Gastroesophageal sphincter (tissue), 3 donors: ENCODE measurements at regions not wholly inside any gene's neighbourhood (a gene's known extent, or its start where the extent isn't known, plus 50 kb on each side); places are given as distances from the start of the nearest gene placed in this dataset.

Experiments
- POLR2A ChIP-seq, 2 donors: fragments of 450-650 bp; IDR thresholded peaks; one replicate each; pipeline ENCODE4 v1.6.1; 2017; ENCODE audit warnings: antibody characterized with exemption in 2 of 2, mild to moderate bottlenecking in 2 of 2, moderate library complexity in 1 of 2
- TF ChIP-seq, protein P1 (sequence below), 4 experiments: fragments of 200-600 bp in 2 of 4; fragments of 450-650 bp in 2 of 4; sonication (generic) in 1 of 4; IDR thresholded peaks; one replicate each; pipeline ENCODE4 v1.5.1; 2017 to 2019; ENCODE audit warnings: antibody characterized with exemption in 4 of 4, mild to moderate bottlenecking in 2 of 4, moderate library complexity in 2 of 4

DNA sequence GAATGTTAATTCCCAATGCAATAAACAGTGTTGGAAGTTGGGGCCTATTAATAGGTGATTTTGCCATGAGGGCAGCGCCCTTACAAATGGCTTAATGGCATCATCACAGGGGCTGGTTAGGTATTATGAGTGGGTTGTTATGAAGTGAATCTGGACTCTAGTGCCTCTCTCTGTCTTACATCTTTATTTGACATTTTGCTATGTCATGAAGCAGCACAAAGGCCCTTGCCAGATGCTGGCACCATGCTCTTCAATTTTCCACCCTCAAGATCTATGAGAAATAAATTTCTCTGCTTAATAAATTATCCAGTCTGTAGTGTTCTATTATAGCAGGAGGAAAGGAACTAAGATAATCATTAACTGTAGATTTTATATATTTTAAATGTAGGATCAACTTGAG is 1098.7 kb upstream of the NUDT12 start:
- TF ChIP-seq, protein P1, sequence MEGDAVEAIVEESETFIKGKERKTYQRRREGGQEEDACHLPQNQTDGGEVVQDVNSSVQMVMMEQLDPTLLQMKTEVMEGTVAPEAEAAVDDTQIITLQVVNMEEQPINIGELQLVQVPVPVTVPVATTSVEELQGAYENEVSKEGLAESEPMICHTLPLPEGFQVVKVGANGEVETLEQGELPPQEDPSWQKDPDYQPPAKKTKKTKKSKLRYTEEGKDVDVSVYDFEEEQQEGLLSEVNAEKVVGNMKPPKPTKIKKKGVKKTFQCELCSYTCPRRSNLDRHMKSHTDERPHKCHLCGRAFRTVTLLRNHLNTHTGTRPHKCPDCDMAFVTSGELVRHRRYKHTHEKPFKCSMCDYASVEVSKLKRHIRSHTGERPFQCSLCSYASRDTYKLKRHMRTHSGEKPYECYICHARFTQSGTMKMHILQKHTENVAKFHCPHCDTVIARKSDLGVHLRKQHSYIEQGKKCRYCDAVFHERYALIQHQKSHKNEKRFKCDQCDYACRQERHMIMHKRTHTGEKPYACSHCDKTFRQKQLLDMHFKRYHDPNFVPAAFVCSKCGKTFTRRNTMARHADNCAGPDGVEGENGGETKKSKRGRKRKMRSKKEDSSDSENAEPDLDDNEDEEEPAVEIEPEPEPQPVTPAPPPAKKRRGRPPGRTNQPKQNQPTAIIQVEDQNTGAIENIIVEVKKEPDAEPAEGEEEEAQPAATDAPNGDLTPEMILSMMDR (IDR thresholded peaks at IDR 0.05) = no peak
- no peak for TF ChIP-seq POLR2A (IDR thresholded peaks at IDR 0.05)
